GM10266 (cell line): ENCODE measurements at regions not wholly inside any gene's neighbourhood (a gene's known extent, or its start where the extent isn't known, plus 50 kb on each side); places are given as distances from the start of the nearest gene placed in this dataset.
"Not testable (repeated sequence)": the region's sequence is repeated elsewhere in the genome, so short reads cannot be mapped to it uniquely, and the experiment has no call there.

Source experiments
- DNase-seq: peaks from one replicate; pipeline ENCODE4 v3.0.0; 2012; ENCODE audit errors: extremely low spot score
- TF ChIP-seq, protein P1 (sequence below): IDR thresholded peaks from 2 replicates; pipeline ENCODE4 v1.5.1; 2012; ENCODE audit warnings: mild to moderate bottlenecking, low read depth; ENCODE audit not compliant: control insufficient read depth, insufficient read depth; ENCODE audit errors: missing control alignments

DNA sequence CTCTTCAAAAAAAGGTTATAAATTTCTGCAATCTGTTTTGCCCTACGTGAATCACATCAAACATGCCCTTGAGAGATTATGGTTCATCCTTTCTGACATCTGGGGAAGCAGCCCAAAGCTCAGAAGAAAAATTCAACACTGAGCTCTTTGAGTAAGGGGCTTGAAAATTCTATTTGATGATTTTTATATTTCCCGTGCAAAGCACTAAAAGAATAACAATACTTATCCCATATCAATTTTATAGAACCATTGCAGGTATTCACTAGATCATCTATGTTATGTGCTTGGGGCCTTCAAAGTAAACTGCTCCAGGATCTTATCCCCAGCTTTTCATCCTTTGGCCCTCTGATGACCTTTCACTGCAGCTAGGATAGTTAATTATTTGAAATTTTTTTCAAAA, 966.9 kb upstream of the CNTN5 start:
- no peak for DNase-seq
- TF ChIP-seq, protein P1, sequence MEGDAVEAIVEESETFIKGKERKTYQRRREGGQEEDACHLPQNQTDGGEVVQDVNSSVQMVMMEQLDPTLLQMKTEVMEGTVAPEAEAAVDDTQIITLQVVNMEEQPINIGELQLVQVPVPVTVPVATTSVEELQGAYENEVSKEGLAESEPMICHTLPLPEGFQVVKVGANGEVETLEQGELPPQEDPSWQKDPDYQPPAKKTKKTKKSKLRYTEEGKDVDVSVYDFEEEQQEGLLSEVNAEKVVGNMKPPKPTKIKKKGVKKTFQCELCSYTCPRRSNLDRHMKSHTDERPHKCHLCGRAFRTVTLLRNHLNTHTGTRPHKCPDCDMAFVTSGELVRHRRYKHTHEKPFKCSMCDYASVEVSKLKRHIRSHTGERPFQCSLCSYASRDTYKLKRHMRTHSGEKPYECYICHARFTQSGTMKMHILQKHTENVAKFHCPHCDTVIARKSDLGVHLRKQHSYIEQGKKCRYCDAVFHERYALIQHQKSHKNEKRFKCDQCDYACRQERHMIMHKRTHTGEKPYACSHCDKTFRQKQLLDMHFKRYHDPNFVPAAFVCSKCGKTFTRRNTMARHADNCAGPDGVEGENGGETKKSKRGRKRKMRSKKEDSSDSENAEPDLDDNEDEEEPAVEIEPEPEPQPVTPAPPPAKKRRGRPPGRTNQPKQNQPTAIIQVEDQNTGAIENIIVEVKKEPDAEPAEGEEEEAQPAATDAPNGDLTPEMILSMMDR, result no peak

DNA sequence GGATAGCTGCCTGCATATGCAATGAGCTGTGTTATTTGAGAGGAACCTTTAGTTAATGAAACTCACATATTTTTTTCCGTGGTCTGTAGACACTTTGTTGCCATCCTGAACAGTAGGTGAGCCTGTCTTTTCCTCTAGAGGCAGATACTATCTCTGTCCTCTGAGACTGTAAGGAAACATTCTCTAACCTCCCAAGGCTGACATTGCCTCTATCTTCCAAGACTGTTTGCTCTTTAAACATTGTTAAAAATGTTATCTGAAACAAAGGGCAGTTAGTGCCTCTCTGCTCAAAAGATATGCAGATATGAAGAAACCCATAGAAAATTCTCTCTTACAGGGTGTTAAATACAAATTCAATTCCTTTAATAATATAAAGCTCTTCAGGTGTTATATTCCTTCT, 963.8 kb upstream of the CNTN5 start:
- DNase-seq, result no peak
- TF ChIP-seq, protein P1, result no peak

DNA sequence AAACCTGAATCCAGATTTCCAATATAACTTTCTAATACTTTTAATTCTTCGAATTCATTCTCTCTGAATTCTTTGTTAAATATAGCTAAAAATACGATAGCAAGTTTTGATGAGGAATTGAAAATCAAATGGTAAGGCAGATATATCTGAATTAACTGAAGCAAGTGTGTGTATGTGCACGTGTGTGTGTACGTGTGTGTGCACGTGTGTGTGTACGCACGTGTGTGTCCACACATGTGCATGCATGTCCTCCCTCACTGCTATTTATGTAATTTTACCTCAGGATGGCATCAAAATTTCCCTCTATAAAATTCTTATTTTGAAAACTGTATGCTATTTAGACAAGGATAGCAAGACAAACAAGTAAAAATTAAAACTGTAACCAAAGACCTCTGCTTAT, 961.3 kb upstream of the CNTN5 start:
- TF ChIP-seq, protein P1, result no peak
- no peak for DNase-seq

DNA sequence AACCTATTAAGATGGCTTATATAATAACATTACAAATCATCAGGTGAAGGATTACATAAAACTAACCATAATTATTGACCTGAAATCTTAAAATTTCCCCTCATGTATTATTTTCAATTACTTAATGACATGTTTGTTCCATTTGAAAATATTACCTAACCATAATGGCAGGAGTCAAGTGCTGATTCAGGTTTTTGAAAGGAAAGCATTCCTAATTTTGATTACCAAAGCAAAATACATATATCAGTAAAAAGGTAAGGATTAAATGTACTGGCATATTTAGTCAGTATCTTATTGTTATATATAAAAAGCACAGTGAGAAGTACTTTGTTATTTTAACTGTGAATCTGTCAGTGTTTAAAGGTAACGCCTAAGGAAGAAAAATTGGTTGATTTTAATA, 960.0 kb upstream of the CNTN5 start:
- TF ChIP-seq, protein P1, result no peak
- DNase-seq, result no peak

DNA sequence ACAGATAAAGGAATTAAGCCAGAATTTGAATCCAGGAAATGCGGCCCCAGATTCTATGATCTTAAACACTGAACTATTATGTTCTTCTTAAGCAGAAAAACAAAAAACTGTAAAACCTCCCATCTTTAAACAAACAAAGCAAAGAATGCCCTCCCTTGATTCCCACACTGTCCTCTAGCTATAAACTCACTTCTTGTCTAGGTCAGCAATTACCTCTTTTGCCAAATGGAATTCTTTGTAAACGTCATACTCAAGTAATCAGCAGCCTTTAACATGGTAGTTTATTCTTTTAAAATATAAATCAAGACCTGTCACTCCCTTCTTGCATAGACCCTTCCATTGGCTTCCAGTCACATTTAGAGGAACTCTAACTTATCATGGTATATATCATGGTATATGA, 958.9 kb upstream of the CNTN5 start:
- no peak for DNase-seq
- TF ChIP-seq, protein P1, result no peak

DNA sequence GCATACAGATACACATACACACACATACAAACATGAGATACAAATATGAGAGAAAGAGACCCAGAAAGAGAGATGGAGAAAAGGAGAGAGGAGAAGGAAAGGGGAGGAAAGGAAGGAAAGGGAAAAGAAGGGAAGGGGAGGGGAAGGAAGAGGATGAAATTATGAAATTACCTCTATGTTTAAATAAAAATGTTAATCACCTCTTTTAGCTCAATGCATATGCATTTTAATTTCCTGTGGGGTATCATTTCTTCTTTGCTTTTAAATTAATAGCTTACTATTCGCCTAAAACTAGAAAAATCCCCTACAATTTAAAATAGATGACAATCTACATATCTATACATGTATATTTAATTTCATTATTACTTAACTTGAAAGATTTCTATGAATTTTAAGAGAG, 958.0 kb upstream of the CNTN5 start:
- DNase-seq, result no peak
- TF ChIP-seq, protein P1, result no peak

DNA sequence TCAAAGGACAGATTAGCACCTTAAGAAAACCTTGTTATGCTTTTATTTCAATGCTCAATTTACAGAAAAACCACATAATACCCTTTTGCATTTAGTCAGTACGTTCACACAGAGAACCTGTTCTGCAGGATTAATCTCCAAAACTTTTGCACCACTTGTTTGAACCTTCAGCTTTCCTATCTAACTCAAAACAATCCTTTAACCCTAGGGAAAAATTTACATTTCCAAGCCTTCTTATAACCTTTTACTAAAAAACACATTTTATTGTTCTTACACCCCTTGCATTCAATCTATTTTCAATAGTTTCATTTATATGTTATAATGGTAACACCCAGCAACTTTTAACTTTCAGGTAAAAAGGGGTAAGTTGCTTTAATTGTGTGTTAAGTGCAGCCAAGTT, 952.5 kb upstream of the CNTN5 start:
- no peak for DNase-seq
- TF ChIP-seq, protein P1, result no peak

DNA sequence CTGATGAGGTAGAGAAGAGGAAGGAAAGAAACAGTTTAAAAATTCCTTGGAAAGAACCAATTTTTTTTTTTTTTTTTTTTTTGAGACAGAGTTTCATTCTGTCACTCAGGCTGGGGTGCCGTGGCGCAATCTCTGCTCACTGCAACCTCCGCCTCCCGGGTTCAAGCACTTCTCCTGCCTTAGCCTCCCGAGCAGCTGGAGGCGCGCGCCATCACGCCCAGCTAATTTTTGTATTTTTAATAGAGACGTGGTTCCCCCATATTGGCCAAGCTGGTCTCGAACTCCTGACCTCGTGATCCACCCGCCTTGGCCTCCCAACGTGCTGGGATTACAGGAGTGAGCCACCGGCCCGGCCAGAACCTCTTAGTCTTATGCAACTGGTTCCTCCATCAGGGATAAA, 951.6 kb upstream of the CNTN5 start:
- not testable (repeated sequence) for DNase-seq
